Mesenchymal stem cell (in vitro differentiated cells and primary cell): ENCODE measurements at regions not wholly inside any gene's neighbourhood (a gene's known extent, or its start where the extent isn't known, plus 50 kb on each side); places are given as distances from the start of the nearest gene placed in this dataset.

Source experiments
- DNase-seq: peaks from one replicate; pipeline ENCODE4 v3.0.0-alpha.2; 2013
- H2AFZ ChIP-seq: one replicate; pipeline ENCODE4 v1.6.1; 2013; ENCODE audit warnings: low read depth, mild to moderate bottlenecking, control low read depth, inconsistent platforms, low read length, moderate library complexity
- H2AK5ac ChIP-seq: 2 replicates; pipeline ENCODE4 v1.6.1; 2013; ENCODE audit warnings: low read length, moderate library complexity, mild to moderate bottlenecking, inconsistent platforms; ENCODE audit not compliant: severe bottlenecking
- H2BK120ac ChIP-seq: one replicate; pipeline ENCODE4 v1.6.1; 2013; ENCODE audit warnings: low read depth, mild to moderate bottlenecking, inconsistent platforms, low read length, moderate library complexity
- H2BK12ac ChIP-seq, 2 experiments: one replicate each; pipeline ENCODE4 v1.6.1; 2013; ENCODE audit warnings: inconsistent platforms in 2 of 2, low read length in 2 of 2, mild to moderate bottlenecking in 2 of 2, moderate library complexity in 2 of 2, control low read depth in 1 of 2
- H2BK15ac ChIP-seq: one replicate; pipeline ENCODE4 v1.6.1; 2013; ENCODE audit warnings: mild to moderate bottlenecking, low read depth, inconsistent platforms; ENCODE audit not compliant: poor library complexity, severe bottlenecking
- H2BK5ac ChIP-seq: 2 replicates; pipeline ENCODE4 v1.6.1; 2013; ENCODE audit warnings: low read depth, mild to moderate bottlenecking, low read length, control low read depth, inconsistent platforms; ENCODE audit not compliant: poor library complexity, severe bottlenecking
- H3K14ac ChIP-seq, 2 experiments: one replicate each; pipeline ENCODE4 v1.6.1; 2013; ENCODE audit warnings: inconsistent platforms in 2 of 2, low read length in 2 of 2, control low read depth in 1 of 2, mild to moderate bottlenecking in 1 of 2, moderate library complexity in 1 of 2
- H3K18ac ChIP-seq, 2 experiments: one replicate each; pipeline ENCODE4 v1.6.1; 2013; ENCODE audit warnings: inconsistent platforms in 2 of 2, low read length in 2 of 2, control low read depth in 1 of 2, low read depth in 1 of 2, mild to moderate bottlenecking in 1 of 2
- H3K23ac ChIP-seq, 2 experiments: one replicate each; pipeline ENCODE4 v1.6.1; 2013; ENCODE audit warnings: inconsistent platforms in 2 of 2, low read length in 2 of 2, mild to moderate bottlenecking in 2 of 2, moderate library complexity in 2 of 2, control low read depth in 1 of 2
- H3K27ac ChIP-seq: 2 replicates; pipeline ENCODE4 v1.5.1; 2013; ENCODE audit warnings: mild to moderate bottlenecking, moderate library complexity, low read length, control low read depth, inconsistent platforms; ENCODE audit not compliant: poor library complexity, severe bottlenecking
- H3K27me3 ChIP-seq, 2 experiments: 2 replicates each; pipeline versions ENCODE4 v1.6.1 to v1.7.0; 2013; ENCODE audit warnings: low read length in 2 of 2, mild to moderate bottlenecking in 2 of 2, moderate library complexity in 2 of 2, control low read depth in 1 of 2, inconsistent platforms in 1 of 2; ENCODE audit not compliant: control insufficient read depth in 1 of 2, insufficient read depth in 1 of 2
- H3K36me3 ChIP-seq, 2 experiments: 2 replicates each; pipeline versions ENCODE4 v1.6.1 to v1.7.0; 2013; ENCODE audit warnings: low read length in 2 of 2, control low read depth in 1 of 2, inconsistent platforms in 1 of 2, low read depth in 1 of 2, mild to moderate bottlenecking in 1 of 2; ENCODE audit not compliant: insufficient read depth in 2 of 2, control insufficient read depth in 1 of 2
- H3K4ac ChIP-seq, 2 experiments: one replicate each; pipeline ENCODE4 v1.6.1; 2013; ENCODE audit warnings: inconsistent platforms in 2 of 2, low read length in 2 of 2, mild to moderate bottlenecking in 2 of 2, moderate library complexity in 2 of 2, control low read depth in 1 of 2, low read depth in 1 of 2
- H3K4me1 ChIP-seq: 2 replicates; pipeline ENCODE4 v1.6.1; 2013; ENCODE audit warnings: low read depth, low read length, control low read depth; ENCODE audit not compliant: control insufficient read depth, insufficient read depth
- H3K4me2 ChIP-seq: 2 replicates; pipeline ENCODE4 v1.6.1; 2013; ENCODE audit warnings: low read length, mild to moderate bottlenecking, inconsistent platforms; ENCODE audit not compliant: poor library complexity, severe bottlenecking
- H3K4me3 ChIP-seq, 2 experiments: 2 replicates each; pipeline versions ENCODE4 v1.5.1 to v1.7.0; 2013; ENCODE audit warnings: low read length in 2 of 2, mild to moderate bottlenecking in 2 of 2, control low read depth in 1 of 2, low read depth in 1 of 2; ENCODE audit not compliant: insufficient read depth in 1 of 2
- H3K79me1 ChIP-seq: replicated peaks from 2 replicates; pipeline ENCODE4 v1.6.1; 2013; ENCODE audit warnings: mild to moderate bottlenecking, control low read depth, low read length, inconsistent platforms; ENCODE audit not compliant: poor library complexity, severe bottlenecking
- H3K9ac ChIP-seq: 2 replicates; pipeline ENCODE4 v1.7.0; 2013; ENCODE audit warnings: mild to moderate bottlenecking, low read length, moderate library complexity
- H3K9me3 ChIP-seq: 2 replicates; pipeline ENCODE4 v1.7.0; 2013; ENCODE audit warnings: mild to moderate bottlenecking, low read length; ENCODE audit not compliant: control insufficient read depth
- H4K8ac ChIP-seq: one replicate; pipeline ENCODE4 v1.6.1; 2013; ENCODE audit warnings: inconsistent platforms, mild to moderate bottlenecking, low read length, moderate library complexity
- H4K91ac ChIP-seq: one replicate; pipeline ENCODE4 v1.6.1; 2013; ENCODE audit warnings: mild to moderate bottlenecking, low read length, inconsistent platforms
- WGBS: methylation state at CpG from one replicate; pipeline ENCODE4 v1.1.7; 2013; ENCODE audit warnings: mixed read lengths; 5-methylcytosine and 5-hydroxymethylcytosine counted together

DNA sequence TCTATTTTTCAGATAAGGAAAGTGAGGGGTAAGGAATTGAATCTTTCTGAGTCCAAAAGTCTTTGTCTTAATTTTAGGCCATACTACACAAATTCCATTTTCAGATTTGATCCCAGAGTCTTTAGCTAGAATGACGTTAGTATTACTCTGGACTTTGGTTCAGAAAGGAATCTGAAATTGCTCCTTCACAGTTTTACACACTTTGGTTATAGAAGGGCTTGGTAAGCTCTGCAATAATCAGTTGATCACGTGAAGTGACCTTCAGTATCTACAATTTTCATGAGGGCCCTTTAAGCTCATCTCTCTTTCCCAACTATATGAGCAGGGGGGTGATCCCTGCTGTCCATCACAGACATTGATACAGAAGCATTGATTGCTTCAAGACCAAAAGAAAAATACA lies 103.4 kb upstream of the ESRRG start:
- no peak overlapping the region for H3K27ac ChIP-seq
- no peak overlapping the region for H3K9ac ChIP-seq
- no peak for DNase-seq
- no peak overlapping the region for H3K23ac ChIP-seq
- H3K79me1 ChIP-seq: no peaks in the 10 kb centered on the region
- H2AK5ac ChIP-seq: no peak overlapping the region
- no peak overlapping the region for H2BK12ac ChIP-seq
- H3K4me3 ChIP-seq: no peak overlapping the region
- no peak overlapping the region for H3K4me2 ChIP-seq
- no peak overlapping the region for H3K18ac ChIP-seq
- H3K9me3 ChIP-seq: no peaks in the 10 kb centered on the region
- H4K8ac ChIP-seq: no peak overlapping the region
- no peaks in the 10 kb centered on the region for H3K27me3 ChIP-seq
- no peak overlapping the region for H2AFZ ChIP-seq
- H3K14ac ChIP-seq: no peak overlapping the region
- H3K4ac ChIP-seq: no peak overlapping the region
- WGBS: 79% methylated on average over 2 of the region's 2 CpGs
- H2BK15ac ChIP-seq: no peak overlapping the region
- no peak overlapping the region for H2BK5ac ChIP-seq
- H4K91ac ChIP-seq: no peak overlapping the region
- H2BK120ac ChIP-seq: no peak overlapping the region
- H3K36me3 ChIP-seq: no peaks in the 10 kb centered on the region
- peaks cover 1% of the 10 kb centered on the region for H3K4me1 ChIP-seq

- Histone ChIP-seq H3K14ac (no peak overlapping the region), H2BK120ac (no peak overlapping the region), H4K8ac (no peak overlapping the region), H3K9ac (no peak overlapping the region), H3K36me3 (no peaks in the 10 kb centered on the region), H3K4me1 (peaks cover 1% of the 10 kb centered on the region), H2AK5ac (no peak overlapping the region), H3K27me3 (no peaks in the 10 kb centered on the region), H4K91ac (no peak overlapping the region), H2AFZ (no peak overlapping the region), H2BK12ac (no peak overlapping the region), H3K4ac (no peak overlapping the region), H2BK15ac (no peak overlapping the region), H3K27ac (no peak overlapping the region), H3K23ac (no peak overlapping the region), H3K79me1 (no peaks in the 10 kb centered on the region), H3K9me3 (no peaks in the 10 kb centered on the region), H3K4me2 (no peak overlapping the region), H3K18ac (no peak overlapping the region), H3K4me3 (no peak overlapping the region), H2BK5ac (no peak overlapping the region)
- no peak for DNase-seq
- 92% methylated on average over 2 of the region's 4 CpGs for WGBS
These were observed 103.0 kb upstream of the ESRRG start for GRCh38 chr1:216826214-216826613.

GRCh38 chr1:216825557-216825956 lies 102.3 kb upstream of the ESRRG start:
- Histone ChIP-seq H4K8ac (no peak overlapping the region), H2BK120ac (no peak overlapping the region), H3K4me2 (no peak overlapping the region), H3K4me3 (no peak overlapping the region), H2BK5ac (no peak overlapping the region), H3K4ac (no peak overlapping the region), H2AK5ac (no peak overlapping the region), H3K4me1 (peaks cover 1% of the 10 kb centered on the region), H3K79me1 (no peaks in the 10 kb centered on the region), H3K9ac (no peak overlapping the region), H2BK15ac (no peak overlapping the region), H3K36me3 (no peaks in the 10 kb centered on the region), H4K91ac (no peak overlapping the region), H3K18ac (no peak overlapping the region), H3K27me3 (no peaks in the 10 kb centered on the region), H3K9me3 (no peaks in the 10 kb centered on the region), H2BK12ac (no peak overlapping the region), H3K27ac (no peak overlapping the region), H3K23ac (no peak overlapping the region), H2AFZ (no peak overlapping the region), H3K14ac (no peak overlapping the region)
- DNase-seq: no peak
- 89% methylated on average over 2 of the region's 2 CpGs for WGBS

DNA sequence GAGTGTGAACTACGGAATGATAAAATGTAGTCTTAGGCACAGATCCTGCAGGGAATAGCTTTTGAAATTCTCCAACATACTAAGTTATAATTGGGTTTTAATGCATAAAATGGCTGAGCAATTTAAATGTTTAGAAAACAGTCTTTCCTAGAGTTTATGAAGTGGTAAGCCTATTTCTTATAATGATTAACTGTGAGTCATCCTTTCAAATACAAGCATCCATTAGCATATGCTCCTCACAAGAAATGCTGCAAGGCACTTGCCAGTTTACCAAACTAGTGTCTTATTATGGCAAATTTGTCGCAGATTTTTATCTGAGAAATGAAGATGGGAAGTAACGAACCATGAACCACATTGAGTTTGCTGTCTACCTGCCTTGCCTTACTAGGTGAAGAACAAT lies 101.3 kb upstream of the ESRRG start:
- Histone ChIP-seq H3K9ac (no peak overlapping the region), H3K4me1 (peaks cover 1% of the 10 kb centered on the region), H3K4me2 (no peak overlapping the region), H2AK5ac (no peak overlapping the region), H2BK5ac (no peak overlapping the region), H3K79me1 (no peaks in the 10 kb centered on the region), H3K36me3 (no peaks in the 10 kb centered on the region), H3K18ac (no peak overlapping the region), H3K27ac (no peak overlapping the region), H4K8ac (no peak overlapping the region), H3K23ac (no peak overlapping the region), H3K14ac (no peak overlapping the region), H3K9me3 (no peaks in the 10 kb centered on the region), H2BK15ac (no peak overlapping the region), H3K4me3 (no peak overlapping the region), H3K4ac (no peak overlapping the region), H3K27me3 (no peaks in the 10 kb centered on the region), H2BK120ac (no peak overlapping the region), H2BK12ac (no peak overlapping the region), H2AFZ (no peak overlapping the region), H4K91ac (no peak overlapping the region)
- DNase-seq: no peak
- 80% methylated on average over 2 of the region's 3 CpGs for WGBS
